ENCODE measurements at regions not wholly inside any gene's neighbourhood (a gene's known extent, or its start where the extent isn't known, plus 50 kb on each side); places are given as distances from the start of the nearest gene placed in this dataset.

DNA sequence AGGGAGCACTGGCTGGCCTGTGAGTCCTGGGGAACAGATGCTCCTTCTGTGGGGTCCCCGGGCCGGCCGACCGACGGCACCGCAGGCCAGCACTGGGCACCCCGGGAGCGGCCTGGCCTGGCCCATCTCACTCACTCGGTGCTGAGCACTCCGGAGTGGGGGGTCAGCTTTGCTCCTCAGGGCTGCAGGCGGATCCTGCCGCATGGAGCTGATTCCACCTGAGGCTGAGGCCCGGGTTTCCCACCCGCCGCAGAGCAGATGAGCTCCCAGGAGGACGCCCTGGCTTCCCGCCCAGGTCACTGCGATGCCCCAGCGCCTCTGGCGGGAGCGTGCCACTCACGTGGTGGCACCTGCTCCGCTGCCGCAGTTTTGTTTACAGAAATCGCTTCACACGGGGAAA lies 418.6 kb downstream of the GALR1 start:
- no peak for DNase-seq

DNA sequence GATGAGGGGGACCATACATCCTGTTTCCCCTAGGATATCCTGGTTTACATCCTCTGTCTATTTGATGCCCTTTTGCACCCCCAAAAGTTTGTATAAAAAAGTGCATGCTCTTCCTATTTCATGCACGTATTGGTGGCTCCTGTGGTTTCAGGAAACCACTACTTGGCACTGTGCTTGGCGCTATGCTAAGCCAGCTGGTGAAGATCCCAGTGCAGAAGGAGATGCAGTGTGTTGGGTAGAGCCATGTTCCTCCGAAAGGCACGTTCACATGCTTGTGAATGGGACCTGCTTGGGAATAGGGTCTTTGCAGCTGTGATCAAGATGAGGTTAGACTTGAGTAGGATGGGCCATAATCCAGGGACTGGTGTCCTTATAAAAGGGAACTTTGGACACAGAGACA lies 419.7 kb downstream of the GALR1 start:
- no peak for DNase-seq

DNA sequence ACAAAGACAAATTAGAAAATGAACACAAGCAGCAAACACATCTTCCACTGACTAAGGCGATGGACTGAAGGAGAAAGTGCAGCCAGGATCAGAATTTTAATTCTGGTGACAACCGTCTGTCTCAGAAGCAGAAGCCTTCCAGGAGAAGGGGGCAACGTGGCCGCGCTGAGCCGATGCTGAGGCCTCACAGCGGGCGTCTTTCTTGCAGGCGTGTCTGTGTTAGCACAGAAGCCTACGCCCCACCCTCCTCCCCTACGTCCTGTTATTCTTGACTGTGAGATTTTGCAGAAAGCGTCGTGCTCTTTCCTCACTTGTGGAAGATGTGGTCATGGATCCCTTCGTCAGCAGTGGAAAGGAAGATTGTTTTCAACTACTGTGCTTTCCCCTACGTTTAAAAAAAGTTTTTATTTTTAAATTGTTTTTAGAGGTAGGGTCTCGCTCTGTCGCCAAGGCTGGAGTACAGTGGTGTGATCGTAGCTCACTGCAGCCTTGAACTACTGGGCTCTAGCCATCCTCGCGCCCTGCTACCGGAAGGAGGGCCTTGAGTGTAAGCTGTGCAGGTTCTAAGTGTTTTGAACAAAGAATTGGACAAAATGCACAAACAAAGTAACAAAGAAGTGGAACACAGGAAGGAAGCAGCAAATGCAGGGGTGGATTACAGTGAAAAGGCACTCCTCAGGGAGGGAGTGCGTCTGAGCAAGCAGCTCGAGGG lies 422.0 kb downstream of the GALR1 start:
- no peak for DNase-seq

DNA sequence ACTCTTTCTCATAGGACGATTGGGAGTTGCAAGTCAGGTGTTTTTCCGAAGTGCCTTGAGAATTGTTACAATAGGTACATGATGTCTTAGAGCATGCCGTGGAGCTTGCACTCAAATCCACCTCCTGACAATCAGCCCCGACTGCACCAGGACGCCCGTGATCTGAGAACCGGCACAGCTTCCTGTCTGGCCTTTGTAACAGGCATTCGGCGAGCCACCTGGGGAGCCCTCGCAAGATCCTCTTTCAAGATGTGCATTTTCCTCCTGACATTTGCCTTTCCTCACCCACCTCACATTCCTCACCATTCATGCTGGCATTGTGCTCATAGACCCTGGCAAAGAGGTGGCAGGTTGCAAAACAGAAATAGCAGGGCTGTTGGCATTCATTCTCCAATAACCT lies 427.3 kb downstream of the GALR1 start:
- DNase-seq = no peak

DNA sequence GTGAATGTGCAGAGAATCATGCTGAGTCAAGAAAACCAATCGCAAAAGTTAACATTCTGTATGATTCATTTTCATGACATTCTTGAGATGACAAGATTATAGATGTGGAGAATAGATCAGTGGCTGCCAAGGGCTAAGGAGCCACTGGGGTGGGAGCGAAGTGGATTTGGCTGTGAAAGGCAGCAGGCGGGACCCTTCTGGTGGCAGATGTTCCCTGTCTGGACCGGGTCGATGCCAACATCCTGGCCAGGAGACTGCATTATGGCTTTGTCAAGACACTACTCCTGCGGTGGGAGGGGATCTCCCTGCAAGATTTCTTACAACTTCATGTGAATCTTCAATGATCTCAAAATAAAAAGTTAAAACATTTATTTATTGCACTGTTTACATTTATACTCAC lies 427.9 kb downstream of the GALR1 start:
- DNase-seq = no peak

GRCh38 chr18:77679869-77680268 lies 430.2 kb downstream of the GALR1 start:
- no peak for DNase-seq

DNA sequence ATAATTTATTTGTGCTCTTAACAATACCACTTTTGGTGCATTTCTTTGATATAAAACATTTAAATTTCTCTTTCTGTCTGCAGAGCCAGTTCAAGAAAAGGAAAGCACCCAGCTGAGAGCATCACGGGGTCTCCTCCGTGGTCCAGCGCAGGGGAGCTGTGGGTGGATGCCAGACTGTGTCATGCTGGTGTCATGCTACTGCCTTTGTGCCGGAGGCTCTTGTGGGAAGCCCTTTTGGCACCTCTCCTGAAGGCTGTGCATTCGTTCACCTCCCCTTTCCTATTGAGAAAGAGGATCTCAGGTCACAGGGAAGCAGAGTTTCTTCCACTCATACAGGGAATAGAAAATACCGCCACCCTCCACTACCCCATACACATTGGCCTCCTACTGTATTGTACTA lies 450.4 kb downstream of the GALR1 start:
- no peak for DNase-seq

DNA sequence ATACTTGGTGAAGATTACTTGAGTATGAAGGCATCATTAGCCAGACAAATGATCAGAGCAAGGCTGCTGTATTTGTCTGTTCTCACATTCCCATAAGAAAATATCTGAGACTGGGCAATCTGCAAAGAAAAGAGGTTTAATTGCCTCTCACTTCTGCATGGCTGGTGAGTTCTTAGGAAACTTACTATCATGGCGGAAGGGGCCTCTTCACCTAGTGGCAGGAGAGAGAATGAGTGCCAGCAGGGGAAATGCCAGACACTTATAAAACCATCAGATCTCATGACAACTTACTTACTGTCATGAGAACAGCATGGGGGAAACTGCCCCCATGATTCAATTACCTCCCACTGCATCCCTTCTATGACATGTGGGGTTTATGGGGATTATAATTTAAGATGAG lies 452.3 kb downstream of the GALR1 start:
- DNase-seq = no peak

DNA sequence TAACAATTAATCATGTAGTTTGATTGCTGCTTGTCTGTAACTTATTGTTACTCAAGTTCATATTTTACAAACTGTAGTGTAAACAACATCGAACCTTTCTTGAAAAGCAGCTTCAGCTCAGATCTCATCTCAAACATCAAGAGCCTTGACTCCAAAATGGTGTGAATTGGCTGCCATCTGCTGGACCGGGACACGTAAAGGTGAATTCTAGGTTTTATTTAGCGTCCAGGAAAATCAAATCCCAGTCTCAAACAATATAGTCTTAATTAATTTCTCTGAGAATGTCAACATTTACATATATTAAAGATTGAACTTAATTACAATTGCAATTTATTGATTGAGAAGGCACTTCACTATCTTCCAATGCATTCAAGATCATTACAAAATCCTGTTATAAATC lies 453.0 kb downstream of the GALR1 start:
- DNase-seq = no peak

- DNase-seq = no peak
These were observed 455.7 kb downstream of the GALR1 start for GRCh38 chr18:77705301-77705700.

DNA sequence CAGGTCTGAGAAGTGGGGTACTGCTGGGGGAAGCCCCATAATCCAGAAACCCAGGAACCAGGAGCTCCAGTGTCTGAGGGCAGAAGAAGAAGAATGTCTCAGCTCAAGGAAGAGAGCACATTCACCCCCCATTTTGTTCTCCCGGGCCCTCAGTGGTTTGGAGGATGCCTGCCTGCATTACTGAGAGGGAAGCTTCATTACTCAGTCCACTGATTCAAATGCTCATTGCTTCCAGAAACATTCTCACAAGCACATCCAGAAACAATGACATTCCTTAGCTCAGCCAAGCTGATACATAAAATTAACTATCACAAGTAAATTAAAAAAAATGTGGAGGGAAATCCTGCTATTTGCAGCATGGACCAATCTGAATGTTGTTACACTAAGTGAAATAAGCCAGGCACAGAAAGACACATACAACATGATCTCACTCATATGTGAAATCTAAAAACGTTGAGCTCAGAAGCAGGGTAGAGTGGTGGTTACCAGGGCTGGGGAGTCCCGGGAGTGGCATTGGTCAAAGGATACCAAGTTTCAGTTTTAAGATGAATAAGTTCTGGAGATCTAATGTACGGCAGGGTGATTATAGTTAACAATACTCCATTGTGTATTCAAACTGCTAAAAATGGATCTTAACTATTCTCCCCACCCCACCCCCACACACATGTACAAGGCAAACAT lies 459.3 kb downstream of the GALR1 start:
- no peak for DNase-seq

GRCh38 chr18:77711096-77711495 lies 461.4 kb downstream of the GALR1 start:
- DNase-seq = no peak

DNA sequence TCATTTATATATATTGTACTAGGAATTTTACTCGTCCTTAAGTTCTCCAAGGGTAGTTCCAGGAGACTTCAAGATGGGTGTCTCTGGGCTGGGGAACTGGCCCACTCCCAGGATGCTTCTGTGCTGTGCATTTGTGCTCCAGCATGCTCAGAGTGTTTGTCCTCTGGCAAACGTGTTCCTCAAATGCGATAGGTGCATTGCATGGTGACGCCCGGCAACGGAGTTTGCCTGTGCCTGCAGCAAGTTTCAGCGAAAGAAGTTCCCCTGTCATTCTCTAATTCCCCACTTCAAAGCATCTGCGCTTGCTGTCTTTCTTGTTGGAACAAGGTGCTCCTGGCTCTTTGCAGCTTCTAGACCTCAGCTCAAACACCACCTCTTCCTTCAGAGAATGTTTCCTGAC lies 465.1 kb downstream of the GALR1 start:
- no peak for DNase-seq

DNA sequence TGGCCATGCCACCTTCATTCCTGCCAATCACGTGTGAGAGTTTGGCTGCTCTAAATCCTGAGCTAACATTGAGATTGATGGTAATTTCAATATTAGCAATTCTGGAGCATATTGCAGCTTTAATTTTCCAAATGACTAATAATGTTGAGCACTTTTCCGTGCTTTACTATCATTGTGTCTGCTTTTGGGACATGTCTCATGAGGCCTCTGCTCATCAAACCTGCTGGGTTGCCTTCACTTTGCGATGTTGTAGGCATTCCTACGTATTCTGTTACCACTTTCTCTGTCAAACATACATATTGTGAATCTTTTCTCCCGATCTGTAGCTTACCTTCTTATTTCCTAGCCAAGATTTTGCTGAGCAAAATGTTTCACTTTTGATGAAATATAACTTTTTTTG lies 466.6 kb downstream of the GALR1 start:
- DNase-seq = no peak

DNA sequence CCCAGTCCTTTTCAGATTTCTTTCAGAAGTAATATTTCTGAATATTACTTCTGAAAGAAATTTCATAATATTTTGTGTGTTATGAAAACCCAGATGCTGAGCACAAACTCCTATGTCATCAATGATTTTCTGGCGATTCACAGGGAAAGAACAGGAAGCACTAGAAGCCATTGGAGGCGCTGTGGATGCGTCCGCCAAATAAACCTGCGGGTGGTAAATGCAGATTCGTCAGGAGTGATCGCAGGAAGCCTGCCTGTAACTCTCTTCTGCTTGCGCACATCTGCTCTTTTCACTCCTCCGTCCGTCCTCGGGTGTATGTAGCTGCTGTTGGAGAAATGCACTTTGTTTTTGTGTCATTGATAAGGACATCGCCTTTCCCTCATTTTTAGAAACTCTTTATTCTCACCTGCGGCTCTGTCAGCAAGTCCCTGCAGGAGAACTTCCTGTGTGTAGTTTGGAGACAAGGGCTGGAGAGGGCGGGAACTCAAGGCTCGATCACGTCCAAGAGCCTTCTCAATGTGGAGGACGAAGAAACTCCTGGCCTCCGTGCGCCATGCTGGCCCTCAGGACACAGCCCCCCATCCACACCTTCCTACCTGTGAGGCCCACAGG lies 483.8 kb downstream of the GALR1 start:
- no peak for DNase-seq

GRCh38 chr18:77736842-77737241 lies 487.2 kb downstream of the GALR1 start:
- DNase-seq = no peak

- no peak for DNase-seq
These were observed 487.8 kb downstream of the GALR1 start for GRCh38 chr18:77737405-77737804.

DNA sequence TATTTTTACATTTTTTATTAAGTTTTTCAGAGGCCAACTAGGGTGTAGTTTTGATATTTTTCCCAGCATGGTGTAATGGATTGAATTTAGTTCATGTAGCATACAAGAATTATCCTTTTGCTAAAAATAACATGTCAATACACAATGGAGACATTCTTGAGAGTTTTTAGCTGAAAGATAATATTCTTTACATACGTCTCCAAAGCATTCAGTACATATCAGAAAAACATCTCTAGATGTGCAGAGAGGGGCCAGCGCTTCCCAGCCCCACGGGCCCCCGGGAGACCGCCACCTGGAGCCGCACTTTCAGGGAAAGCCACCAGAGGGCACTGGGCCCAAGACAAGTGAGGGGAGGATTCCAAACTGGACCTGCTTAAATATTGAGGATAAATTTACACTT lies 499.4 kb downstream of the GALR1 start:
- DNase-seq = no peak

DNA sequence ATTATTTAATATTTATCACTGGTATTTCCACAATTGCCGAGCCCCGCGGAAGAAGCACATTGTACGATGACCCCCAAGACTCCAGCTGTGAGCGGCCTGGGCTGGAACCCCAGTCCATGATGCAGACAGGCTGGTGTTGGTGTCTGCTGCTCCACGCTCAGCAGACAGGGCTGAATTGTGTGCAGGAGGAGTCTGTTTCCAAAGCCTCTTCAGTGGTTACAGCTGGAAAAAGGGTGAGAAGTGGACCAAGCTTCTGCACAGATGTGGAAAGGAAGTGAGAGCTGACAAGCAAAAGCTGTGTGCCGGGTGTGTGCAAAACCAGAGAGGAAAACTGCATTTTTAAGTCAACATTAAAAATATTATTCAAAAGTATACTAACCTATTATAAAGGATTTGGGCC lies 500.4 kb downstream of the GALR1 start:
- no peak for DNase-seq

GRCh38 chr18:77754475-77755044 lies 504.9 kb downstream of the GALR1 start:
- DNase-seq = no peak

DNA sequence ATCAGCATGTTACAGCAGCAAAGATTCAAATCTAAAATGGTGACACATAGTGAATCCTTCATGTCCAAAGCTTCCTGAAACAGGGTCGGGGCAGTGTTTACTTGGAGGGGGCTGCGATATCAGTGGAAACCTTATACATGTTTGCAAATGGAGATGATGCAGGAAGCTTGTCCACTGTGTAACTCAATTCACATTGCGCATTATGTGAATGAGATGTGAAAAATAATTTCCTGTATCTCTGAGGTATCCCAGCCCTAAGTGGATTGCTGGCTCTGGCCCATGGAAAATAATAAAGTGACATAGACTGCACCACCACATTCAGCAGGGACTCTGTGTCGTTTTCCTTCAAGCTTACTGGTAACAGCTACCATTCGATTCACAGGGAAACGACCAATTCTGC lies 505.5 kb downstream of the GALR1 start:
- no peak for DNase-seq

GRCh38 chr18:77761332-77761731 lies 511.7 kb downstream of the GALR1 start:
- DNase-seq = no peak

DNA sequence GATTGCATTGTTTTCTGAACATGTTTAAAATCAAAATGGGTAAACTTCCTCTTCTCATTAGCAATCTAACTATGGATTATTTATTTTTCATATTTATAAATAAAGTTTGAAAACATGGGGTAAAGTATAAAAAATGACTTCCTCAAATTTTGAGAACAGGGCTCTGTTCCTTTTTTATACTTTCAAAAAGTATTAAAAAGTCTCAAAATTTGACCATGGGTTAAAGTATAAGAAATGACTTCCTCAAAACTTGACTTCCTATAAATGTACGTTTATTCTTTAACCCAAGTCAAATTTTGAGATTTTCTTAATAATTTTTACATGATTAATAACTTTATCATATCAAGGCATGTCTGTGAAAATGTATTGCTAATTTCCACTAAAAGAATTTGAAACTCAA lies 512.4 kb downstream of the GALR1 start:
- no peak for DNase-seq

- no peak for DNase-seq
These were observed 513.0 kb downstream of the GALR1 start for GRCh38 chr18:77762642-77763041.
